Astrocyte (in vitro differentiated cells and primary cell): ENCODE measurements at regions not wholly inside any gene's neighbourhood (a gene's known extent, or its start where the extent isn't known, plus 50 kb on each side); places are given as distances from the start of the nearest gene placed in this dataset.

Experiments
- DNase-seq: peaks from one replicate; pipeline ENCODE4 v3.0.0-alpha.2; 2010; ENCODE audit warnings: low read depth
- FAIRE-seq: peaks from 2 replicates; lab custom pipeline; 2011; peaks lifted over from hg19 to GRCh38; lab: Jason Lieb, UNC
- H2AFZ ChIP-seq: 2 replicates; pipeline ENCODE4 v1.6.0; 2012; ENCODE audit warnings: low read depth, low read length, inconsistent platforms
- H3K27ac ChIP-seq: 2 replicates; pipeline ENCODE4 v1.5.1; 2011; ENCODE audit warnings: low read depth, low read length, inconsistent platforms
- H3K27me3 ChIP-seq: 2 replicates; pipeline ENCODE4 v1.6.0; 2011; ENCODE audit warnings: low read length, inconsistent platforms; ENCODE audit not compliant: insufficient read depth
- H3K36me3 ChIP-seq: 2 replicates; pipeline ENCODE4 v1.5.1; 2011; ENCODE audit warnings: low read length, inconsistent platforms; ENCODE audit not compliant: insufficient read depth
- H3K4me1 ChIP-seq: 2 replicates; pipeline ENCODE4 v1.5.1; 2011; ENCODE audit warnings: low read length, inconsistent platforms; ENCODE audit not compliant: insufficient read depth
- H3K4me2 ChIP-seq: 2 replicates; pipeline ENCODE4 v1.6.0; 2012; ENCODE audit warnings: low read length, inconsistent platforms
- H3K4me3 ChIP-seq: 2 replicates; pipeline ENCODE4 v1.5.1; 2011; ENCODE audit warnings: low read depth, mild to moderate bottlenecking, low read length, inconsistent platforms; ENCODE audit not compliant: insufficient read depth
- H3K79me2 ChIP-seq: 2 replicates; pipeline ENCODE4 v1.6.0; 2012; ENCODE audit warnings: mild to moderate bottlenecking, low read length, inconsistent platforms; ENCODE audit not compliant: insufficient read depth
- H3K9ac ChIP-seq: 2 replicates; pipeline ENCODE4 v1.6.0; 2012; ENCODE audit warnings: mild to moderate bottlenecking, low read length, inconsistent platforms
- H3K9me3 ChIP-seq: 2 replicates; pipeline ENCODE4 v1.5.1; 2012; ENCODE audit warnings: low read depth, mild to moderate bottlenecking, low read length, inconsistent platforms; ENCODE audit not compliant: insufficient read depth
- H4K20me1 ChIP-seq: 2 replicates; pipeline ENCODE4 v1.6.0; 2012; ENCODE audit warnings: low read length, inconsistent platforms; ENCODE audit not compliant: insufficient read depth
- H3K27ac Mint-ChIP-seq: one replicate; pipeline ENCODE4 v1.8.0; 2021; ENCODE audit warnings: mild to moderate bottlenecking, mixed read lengths; ENCODE audit not compliant: unreplicated experiment
- H3K27me3 Mint-ChIP-seq: one replicate; pipeline ENCODE4 v1.8.0; 2021; ENCODE audit warnings: low read depth, mixed read lengths; ENCODE audit not compliant: unreplicated experiment
- H3K36me3 Mint-ChIP-seq: one replicate; pipeline ENCODE4 v1.8.0; 2021; ENCODE audit warnings: low read depth, mixed read lengths; ENCODE audit not compliant: unreplicated experiment
- H3K4me1 Mint-ChIP-seq: one replicate; pipeline ENCODE4 v1.8.0; 2021; ENCODE audit warnings: low read depth, mixed read lengths; ENCODE audit not compliant: unreplicated experiment
- H3K4me3 Mint-ChIP-seq: one replicate; pipeline ENCODE4 v1.8.0; 2021; ENCODE audit warnings: mild to moderate bottlenecking, moderate library complexity, mixed read lengths; ENCODE audit not compliant: unreplicated experiment
- H3K9me3 Mint-ChIP-seq: one replicate; pipeline ENCODE4 v1.8.0; 2021; ENCODE audit warnings: mild to moderate bottlenecking, mixed read lengths; ENCODE audit not compliant: unreplicated experiment
- CTCF ChIP-seq: IDR thresholded peaks from 2 replicates; pipeline ENCODE4 v1.5.1; 2011; ENCODE audit warnings: low read depth, mild to moderate bottlenecking, inconsistent platforms, low read length, moderate library complexity; ENCODE audit not compliant: insufficient read depth
- EZH2 ChIP-seq: IDR thresholded peaks from 2 replicates; pipeline ENCODE4 v1.6.1; 2012; ENCODE audit warnings: mild to moderate bottlenecking, low read length, inconsistent platforms; ENCODE audit not compliant: insufficient read depth

DNA sequence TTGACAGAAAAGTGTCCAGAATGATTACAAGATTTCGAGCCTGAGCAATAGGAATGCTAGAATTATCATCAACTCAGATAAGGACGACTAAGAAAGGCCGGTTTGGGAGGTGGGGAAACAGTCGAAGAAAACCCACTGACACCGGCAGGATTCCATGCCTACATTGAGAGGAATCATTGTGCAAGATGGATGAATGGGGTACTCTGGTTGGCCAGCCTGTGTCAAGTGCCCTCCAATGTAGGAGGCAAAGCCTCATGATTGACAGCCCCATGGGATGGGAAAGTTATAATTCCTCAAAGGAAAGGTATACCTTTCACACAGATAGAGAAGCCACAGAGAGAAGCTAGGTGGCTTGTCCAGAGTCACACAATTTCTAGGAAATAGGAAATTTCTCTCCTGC, 153.5 kb upstream of the CTTNBP2NL start:
- no peak overlapping the region for H3K4me3 Mint-ChIP-seq
- H3K36me3 ChIP-seq: no peaks in the 10 kb centered on the region
- TF ChIP-seq CTCF: no peak
- no peak for TF ChIP-seq EZH2
- H3K4me3 ChIP-seq: no peak overlapping the region
- H3K4me2 ChIP-seq: no peak overlapping the region
- H3K79me2 ChIP-seq: no peaks in the 10 kb centered on the region
- no peak overlapping the region for H2AFZ ChIP-seq
- peaks cover 5% of the 10 kb centered on the region for H3K9me3 Mint-ChIP-seq
- peaks cover 29% of the 10 kb centered on the region for H3K27me3 Mint-ChIP-seq
- DNase-seq (no peak), FAIRE-seq (no peak)
- no peaks in the 10 kb centered on the region for H3K4me1 ChIP-seq
- no peak overlapping the region for H3K27ac ChIP-seq
- H3K9me3 ChIP-seq: no peaks in the 10 kb centered on the region
- H3K36me3 Mint-ChIP-seq: no peaks in the 10 kb centered on the region
- H3K27me3 ChIP-seq: no peaks in the 10 kb centered on the region
- no peaks in the 10 kb centered on the region for H3K4me1 Mint-ChIP-seq
- no peaks in the 10 kb centered on the region for H4K20me1 ChIP-seq
- H3K27ac Mint-ChIP-seq: no peak overlapping the region
- no peak overlapping the region for H3K9ac ChIP-seq

- no peak overlapping the region for H3K4me3 ChIP-seq
- H3K36me3 ChIP-seq: no peaks in the 10 kb centered on the region
- H2AFZ ChIP-seq: no peak overlapping the region
- Mint-ChIP-seq H3K27ac (no peak overlapping the region), H3K36me3 (no peaks in the 10 kb centered on the region), H3K4me3 (no peak overlapping the region), H3K9me3 (no peaks in the 10 kb centered on the region), H3K27me3 (peaks cover 32% of the 10 kb centered on the region), H3K4me1 (no peaks in the 10 kb centered on the region)
- no peaks in the 10 kb centered on the region for H3K4me1 ChIP-seq
- no peaks in the 10 kb centered on the region for H4K20me1 ChIP-seq
- FAIRE-seq: no peak
- no peaks in the 10 kb centered on the region for H3K27me3 ChIP-seq
- no peak overlapping the region for H3K9ac ChIP-seq
- no peak for TF ChIP-seq CTCF
- no peak for TF ChIP-seq EZH2
- H3K27ac ChIP-seq: no peak overlapping the region
- H3K4me2 ChIP-seq: no peak overlapping the region
- no peaks in the 10 kb centered on the region for H3K79me2 ChIP-seq
- no peak for DNase-seq
- H3K9me3 ChIP-seq: no peaks in the 10 kb centered on the region
Observed at GRCh38 chr1:112244131-112244530, 151.9 kb upstream of the CTTNBP2NL start.

DNA sequence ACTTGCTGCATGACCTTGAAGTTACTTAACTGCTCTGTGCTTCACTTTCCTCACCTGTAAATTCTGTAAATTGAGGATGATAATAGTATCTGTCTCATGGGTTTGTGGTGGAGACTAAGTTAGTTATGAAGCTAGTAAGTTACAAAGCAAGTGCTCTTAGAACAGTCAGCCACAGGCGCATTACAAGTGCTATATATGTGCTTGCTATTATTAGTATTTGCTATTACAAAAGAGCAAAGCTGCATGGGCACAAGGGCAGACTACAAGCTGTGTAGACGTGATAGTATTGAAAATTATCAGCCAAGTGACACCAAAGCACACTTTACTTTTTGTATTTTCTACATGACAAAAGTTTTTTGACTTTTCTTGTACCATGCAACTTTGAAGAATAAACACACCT, 150.9 kb upstream of the CTTNBP2NL start:
- H3K27me3 ChIP-seq: no peaks in the 10 kb centered on the region
- no peak overlapping the region for H3K9ac ChIP-seq
- TF ChIP-seq EZH2: no peak
- no peak for TF ChIP-seq CTCF
- no peaks in the 10 kb centered on the region for H3K4me1 ChIP-seq
- Mint-ChIP-seq H3K27ac (no peak overlapping the region), H3K36me3 (no peaks in the 10 kb centered on the region), H3K4me3 (no peak overlapping the region), H3K27me3 (peaks cover 26% of the 10 kb centered on the region), H3K9me3 (no peaks in the 10 kb centered on the region), H3K4me1 (no peaks in the 10 kb centered on the region)
- no peak overlapping the region for H3K27ac ChIP-seq
- no peak overlapping the region for H3K4me3 ChIP-seq
- H3K9me3 ChIP-seq: no peaks in the 10 kb centered on the region
- H4K20me1 ChIP-seq: no peaks in the 10 kb centered on the region
- no peak overlapping the region for H3K4me2 ChIP-seq
- no peaks in the 10 kb centered on the region for H3K36me3 ChIP-seq
- no peak overlapping the region for H2AFZ ChIP-seq
- FAIRE-seq (no peak), DNase-seq (no peak)
- H3K79me2 ChIP-seq: no peaks in the 10 kb centered on the region
